Type B pancreatic cell (in vitro differentiated cells): ENCODE measurements at regions not wholly inside any gene's neighbourhood (a gene's known extent, or its start where the extent isn't known, plus 50 kb on each side); places are given as distances from the start of the nearest gene placed in this dataset.

Experiments
- DNase-seq: peaks from one replicate; pipeline ENCODE4 v3.0.0; 2021; ENCODE audit warnings: mixed read lengths; ENCODE audit not compliant: unreplicated experiment; ENCODE audit errors: extremely low spot score
- H3K27ac Mint-ChIP-seq: 2 replicates; pipeline ENCODE4 v1.8.0; 2021; ENCODE audit warnings: mild to moderate bottlenecking, mixed read lengths
- H3K27me3 Mint-ChIP-seq: 2 replicates; pipeline ENCODE4 v1.8.0; 2021; ENCODE audit warnings: mixed read lengths
- H3K36me3 Mint-ChIP-seq: 2 replicates; pipeline ENCODE4 v1.8.0; 2021; ENCODE audit warnings: mixed read lengths
- H3K4me1 Mint-ChIP-seq: one replicate; pipeline ENCODE4 v1.8.0; 2021; ENCODE audit warnings: mixed read lengths; ENCODE audit not compliant: unreplicated experiment
- H3K4me3 Mint-ChIP-seq: 2 replicates; pipeline ENCODE4 v1.8.0; 2021; ENCODE audit warnings: mild to moderate bottlenecking, mixed read lengths
- H3K9me3 Mint-ChIP-seq: 2 replicates; pipeline ENCODE4 v1.8.0; 2021; ENCODE audit warnings: mixed read lengths
- TF ChIP-seq, protein P1 (sequence below): fragments of 200-600 bp; sonication (generic); conservative IDR thresholded peaks from 2 replicates; pipeline ENCODE4 v1.5.0; 2021; ENCODE audit warnings: antibody characterized with exemption, mild to moderate bottlenecking

DNA sequence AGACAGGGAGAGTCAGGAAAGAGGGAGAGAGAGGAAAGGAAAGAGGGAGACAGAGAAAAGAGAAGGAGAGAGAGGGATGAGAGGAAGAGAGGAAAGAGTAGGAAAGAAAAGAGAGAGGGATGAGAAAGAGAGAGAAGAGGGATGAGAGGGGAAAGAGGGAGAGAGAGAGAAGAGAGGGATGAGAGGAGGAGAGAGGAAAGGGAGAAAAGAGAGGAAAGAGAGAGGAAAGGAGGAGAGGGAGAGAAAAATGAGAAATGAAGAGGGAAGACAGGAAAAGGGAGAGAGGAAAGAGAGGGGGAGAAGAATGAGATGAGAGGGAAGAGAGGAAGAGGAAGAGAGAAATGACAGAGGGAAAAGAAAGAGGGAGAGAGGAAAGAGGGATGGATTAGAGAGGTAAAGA is 207.0 kb upstream of the SKOR2 start:
- no peak overlapping the region for H3K4me3 Mint-ChIP-seq
- DNase-seq: no peak
- H3K27ac Mint-ChIP-seq: no peak overlapping the region
- H3K36me3 Mint-ChIP-seq: no peaks in the 10 kb centered on the region
- TF ChIP-seq, protein P1, sequence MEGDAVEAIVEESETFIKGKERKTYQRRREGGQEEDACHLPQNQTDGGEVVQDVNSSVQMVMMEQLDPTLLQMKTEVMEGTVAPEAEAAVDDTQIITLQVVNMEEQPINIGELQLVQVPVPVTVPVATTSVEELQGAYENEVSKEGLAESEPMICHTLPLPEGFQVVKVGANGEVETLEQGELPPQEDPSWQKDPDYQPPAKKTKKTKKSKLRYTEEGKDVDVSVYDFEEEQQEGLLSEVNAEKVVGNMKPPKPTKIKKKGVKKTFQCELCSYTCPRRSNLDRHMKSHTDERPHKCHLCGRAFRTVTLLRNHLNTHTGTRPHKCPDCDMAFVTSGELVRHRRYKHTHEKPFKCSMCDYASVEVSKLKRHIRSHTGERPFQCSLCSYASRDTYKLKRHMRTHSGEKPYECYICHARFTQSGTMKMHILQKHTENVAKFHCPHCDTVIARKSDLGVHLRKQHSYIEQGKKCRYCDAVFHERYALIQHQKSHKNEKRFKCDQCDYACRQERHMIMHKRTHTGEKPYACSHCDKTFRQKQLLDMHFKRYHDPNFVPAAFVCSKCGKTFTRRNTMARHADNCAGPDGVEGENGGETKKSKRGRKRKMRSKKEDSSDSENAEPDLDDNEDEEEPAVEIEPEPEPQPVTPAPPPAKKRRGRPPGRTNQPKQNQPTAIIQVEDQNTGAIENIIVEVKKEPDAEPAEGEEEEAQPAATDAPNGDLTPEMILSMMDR: no peak
- H3K9me3 Mint-ChIP-seq: no peaks in the 10 kb centered on the region
- no peaks in the 10 kb centered on the region for H3K4me1 Mint-ChIP-seq
- peaks cover 14% of the 10 kb centered on the region for H3K27me3 Mint-ChIP-seq

DNA sequence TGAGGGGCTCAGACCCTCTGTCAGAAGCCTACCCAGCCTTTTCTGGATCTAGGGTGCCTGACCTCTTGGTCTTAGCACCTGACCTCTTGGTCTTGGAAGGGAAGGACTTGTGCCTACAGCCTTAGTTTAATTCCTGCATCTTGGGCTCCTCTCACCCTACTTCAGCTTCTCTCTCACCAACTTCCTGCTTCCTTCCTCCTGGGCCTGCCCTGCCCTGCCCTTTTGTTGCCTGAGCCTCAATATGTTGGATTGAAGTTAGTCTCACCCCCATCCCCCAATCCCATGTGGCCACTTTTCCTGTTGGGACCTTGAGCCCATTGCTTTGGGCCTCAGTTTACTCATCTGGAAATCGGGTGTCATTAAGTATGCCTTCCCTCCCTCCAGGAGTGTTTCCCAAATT is 206.2 kb upstream of the SKOR2 start:
- TF ChIP-seq, protein P1: no peak
- no peak overlapping the region for H3K27ac Mint-ChIP-seq
- H3K4me1 Mint-ChIP-seq: no peaks in the 10 kb centered on the region
- H3K9me3 Mint-ChIP-seq: no peaks in the 10 kb centered on the region
- no peaks in the 10 kb centered on the region for H3K36me3 Mint-ChIP-seq
- no peak for DNase-seq
- no peak overlapping the region for H3K4me3 Mint-ChIP-seq
- peaks cover 14% of the 10 kb centered on the region for H3K27me3 Mint-ChIP-seq

DNA sequence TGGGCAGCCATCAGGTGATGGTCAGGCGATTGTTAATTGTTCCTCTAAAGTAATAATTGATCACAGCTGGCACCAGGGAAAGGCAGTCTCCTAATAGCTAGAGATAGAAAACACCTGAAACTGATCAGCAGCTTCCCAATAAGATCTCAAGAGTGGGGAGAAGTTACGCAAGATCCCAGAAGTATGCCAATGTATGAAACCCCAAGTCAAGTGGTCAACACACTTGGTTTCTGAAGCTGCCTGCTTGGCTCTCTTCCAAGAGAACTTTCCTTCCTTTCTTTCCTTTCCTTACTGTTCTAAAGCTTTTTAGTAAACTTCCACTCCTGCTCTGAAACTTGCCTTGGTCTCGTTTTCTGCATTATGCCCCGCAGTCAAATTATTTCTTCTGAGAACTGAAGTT is 201.6 kb upstream of the SKOR2 start:
- H3K27me3 Mint-ChIP-seq: peaks cover 11% of the 10 kb centered on the region
- H3K27ac Mint-ChIP-seq: no peak overlapping the region
- TF ChIP-seq, protein P1: no peak
- no peaks in the 10 kb centered on the region for H3K9me3 Mint-ChIP-seq
- H3K36me3 Mint-ChIP-seq: no peaks in the 10 kb centered on the region
- H3K4me1 Mint-ChIP-seq: no peaks in the 10 kb centered on the region
- H3K4me3 Mint-ChIP-seq: no peak overlapping the region
- no peak for DNase-seq

DNA sequence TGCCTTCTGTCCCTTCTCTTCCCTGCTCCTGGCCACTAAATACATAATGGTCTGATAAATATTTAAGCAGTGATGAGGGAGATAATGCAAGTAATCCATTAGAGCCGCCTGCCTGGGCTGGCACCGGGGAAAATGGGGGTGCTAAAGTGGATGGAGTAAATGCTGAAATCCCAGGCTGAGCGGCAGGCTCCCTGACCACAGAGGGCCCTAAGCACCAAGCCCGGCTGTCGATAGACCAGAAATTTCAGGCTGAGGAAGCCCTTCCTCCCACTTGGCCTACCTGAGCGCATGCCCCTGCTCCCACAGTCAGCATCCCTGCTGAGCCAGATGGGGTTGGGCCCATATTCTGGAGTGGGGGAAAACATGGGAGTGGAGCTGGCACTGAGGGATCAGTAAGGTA is 197.5 kb upstream of the SKOR2 start:
- DNase-seq: no peak
- Mint-ChIP-seq H3K4me3 (no peak overlapping the region), H3K27me3 (peaks cover 9% of the 10 kb centered on the region), H3K9me3 (peaks cover 6% of the 10 kb centered on the region), H3K27ac (no peak overlapping the region), H3K4me1 (no peaks in the 10 kb centered on the region), H3K36me3 (no peaks in the 10 kb centered on the region)
- TF ChIP-seq, protein P1: no peak

DNA sequence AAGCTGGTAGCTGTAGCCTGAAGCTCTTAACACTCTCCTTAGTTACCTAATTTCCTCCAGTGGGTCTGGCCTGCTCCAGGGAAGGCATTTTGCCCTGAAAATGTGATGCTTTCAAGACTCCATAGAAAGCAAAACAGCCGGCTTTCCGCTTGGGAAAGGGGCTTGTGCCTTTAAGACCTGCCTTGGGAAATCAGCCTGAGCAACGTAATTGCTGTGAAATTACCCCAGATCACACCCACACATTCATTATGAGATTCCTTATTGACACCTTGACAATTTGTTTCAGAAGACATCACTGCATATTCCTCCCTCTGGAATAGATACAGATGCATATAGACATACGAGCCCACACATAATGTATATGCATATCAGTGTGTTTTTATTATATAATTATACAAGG is 190.5 kb upstream of the SKOR2 start:
- TF ChIP-seq, protein P1: no peak
- Mint-ChIP-seq H3K4me3 (no peak overlapping the region), H3K27ac (no peak overlapping the region), H3K9me3 (peaks cover 6% of the 10 kb centered on the region), H3K4me1 (no peaks in the 10 kb centered on the region), H3K27me3 (peaks cover 41% of the 10 kb centered on the region), H3K36me3 (no peaks in the 10 kb centered on the region)
- no peak for DNase-seq

DNA sequence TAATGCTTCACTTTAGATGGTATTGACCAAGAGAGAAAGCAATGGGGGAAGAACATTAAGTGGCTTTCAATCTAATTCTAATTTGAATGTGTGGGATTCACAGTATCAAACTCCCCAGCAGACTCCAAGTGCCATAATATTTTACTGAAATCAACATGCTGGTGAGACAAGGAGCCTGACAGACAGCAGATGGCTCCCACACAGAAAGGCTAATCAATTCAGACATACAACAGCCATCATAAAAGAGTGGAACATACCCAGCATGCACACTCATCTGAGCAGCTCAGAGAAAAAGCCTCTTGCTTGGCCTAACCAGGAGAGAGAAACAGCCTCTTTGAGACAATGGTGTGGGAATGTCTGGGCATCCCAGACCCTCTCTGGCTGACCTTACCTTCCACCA is 186.5 kb upstream of the SKOR2 start:
- Mint-ChIP-seq H3K27ac (no peak overlapping the region), H3K4me1 (no peaks in the 10 kb centered on the region), H3K9me3 (no peaks in the 10 kb centered on the region), H3K4me3 (no peak overlapping the region), H3K27me3 (peaks cover 54% of the 10 kb centered on the region), H3K36me3 (no peaks in the 10 kb centered on the region)
- DNase-seq: no peak
- TF ChIP-seq, protein P1: no peak
